ENCODE measurements at regions not wholly inside any gene's neighbourhood (a gene's known extent, or its start where the extent isn't known, plus 50 kb on each side); places are given as distances from the start of the nearest gene placed in this dataset.
A peak's percentile ranks its signal among the peaks of the same experiment; 100 is the strongest.
"Not testable (repeated sequence)": the region's sequence is repeated elsewhere in the genome, so short reads cannot be mapped to it uniquely, and the experiment has no call there.

DNA sequence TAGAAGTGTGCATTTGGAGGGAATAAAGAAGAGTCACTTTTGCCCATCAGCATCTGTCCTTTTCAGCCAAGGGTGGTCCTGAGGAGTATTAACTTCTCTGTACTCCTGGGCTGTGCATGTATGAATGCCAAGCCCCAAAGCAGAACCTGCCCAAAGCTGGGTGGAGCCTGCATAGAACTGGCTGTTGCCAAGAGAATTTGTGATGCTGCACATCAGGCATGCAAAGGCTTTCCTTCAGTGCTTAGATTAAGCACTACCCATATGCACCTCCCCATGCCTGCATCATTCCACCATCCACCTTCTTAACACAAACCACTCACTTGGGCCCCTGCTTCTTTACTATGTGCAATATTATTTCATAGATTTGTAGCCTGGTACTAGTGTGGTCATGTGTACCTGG lies 493.8 kb downstream of the KIF4B start:
- DNase-seq (ENCODE audit: low read depth), result no peak

GRCh38 chr5:155508673-155509072 lies 495.1 kb downstream of the KIF4B start:
- no peak for DNase-seq (ENCODE audit: low read depth)

- DNase-seq (ENCODE audit: low read depth), result no peak
Observed at GRCh38 chr5:155512329-155512728, 498.8 kb downstream of the KIF4B start.

GRCh38 chr5:155514105-155514563 lies 500.6 kb downstream of the KIF4B start:
- no peak for DNase-seq (ENCODE audit: low read depth)

- no peak for DNase-seq (ENCODE audit: low read depth)
Observed at GRCh38 chr5:155522540-155522939, 509.0 kb downstream of the KIF4B start.

- DNase-seq (ENCODE audit: low read depth), result peak; percentile 3
Observed at GRCh38 chr5:155529362-155529761, 515.8 kb downstream of the KIF4B start.

- DNase-seq (ENCODE audit: low read depth), result no peak
Observed at GRCh38 chr5:155530046-155530445, 516.5 kb downstream of the KIF4B start.

GRCh38 chr5:155532621-155533311 lies 519.2 kb downstream of the KIF4B start:
- no peak for DNase-seq (ENCODE audit: low read depth)

DNA sequence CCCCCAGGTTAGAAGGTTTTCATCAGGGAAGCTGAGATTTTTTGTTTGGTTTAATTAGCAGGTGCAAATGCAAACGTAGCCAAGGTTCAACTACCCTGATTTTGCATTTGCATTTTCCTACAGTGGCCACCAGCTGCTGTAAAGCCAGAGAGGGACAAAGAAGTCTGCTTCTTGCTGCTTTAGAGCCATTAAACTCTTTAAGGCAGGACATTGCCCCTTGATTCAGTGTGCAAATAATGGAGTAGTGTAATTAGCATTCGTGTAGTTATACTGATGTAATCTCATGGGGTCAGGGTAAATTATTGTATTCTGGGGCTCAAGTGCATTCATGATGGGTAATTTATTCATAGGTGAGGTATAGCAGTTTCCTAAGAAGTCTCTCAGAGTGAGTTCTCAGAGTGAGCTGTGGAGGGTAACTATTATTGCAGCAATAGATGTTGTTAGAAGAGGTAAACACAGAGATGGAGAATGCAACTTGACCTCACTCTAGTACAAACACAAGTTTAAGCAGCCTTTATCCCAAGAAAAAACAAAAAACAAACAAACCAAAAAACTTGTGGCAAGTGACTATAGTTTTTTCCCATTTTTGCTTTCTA lies 526.5 kb downstream of the KIF4B start:
- DNase-seq (ENCODE audit: low read depth), result no peak

DNA sequence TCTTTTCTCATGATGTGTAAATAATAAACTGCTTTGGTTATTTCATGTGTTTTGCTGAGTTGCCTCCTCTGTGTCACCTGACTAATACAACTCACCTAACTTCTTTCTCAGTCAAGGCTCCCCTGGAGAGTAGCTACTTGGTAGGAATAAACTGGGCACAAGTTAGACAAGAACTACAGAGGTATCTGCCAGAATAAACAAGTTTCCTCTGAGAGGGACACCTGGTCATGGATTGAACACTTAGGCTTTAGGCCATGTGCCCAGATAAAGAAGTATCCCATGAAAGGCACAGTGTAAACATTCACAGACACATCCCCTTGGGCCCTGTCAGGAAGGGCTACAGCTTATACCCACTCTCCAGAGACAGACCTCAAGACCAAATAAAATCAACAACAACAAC lies 532.5 kb downstream of the KIF4B start:
- DNase-seq (ENCODE audit: low read depth), result no peak

DNA sequence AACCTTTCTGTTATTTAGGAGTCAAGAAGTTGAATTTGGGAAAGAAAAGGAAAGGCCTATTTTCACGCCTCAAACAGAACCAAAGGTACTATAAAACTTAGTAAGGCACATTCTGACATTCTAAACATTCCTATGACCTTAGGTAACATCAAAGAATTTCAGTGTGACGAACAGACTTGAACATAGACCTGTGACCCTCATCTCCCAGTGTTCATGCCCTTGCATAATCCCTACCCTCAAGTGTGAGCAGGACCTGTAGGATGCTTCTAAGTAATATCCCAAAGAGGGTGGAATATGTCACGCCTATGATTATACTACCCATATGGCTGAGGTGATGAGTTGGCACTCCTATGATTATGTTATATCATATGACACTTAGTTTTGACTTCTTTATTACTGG lies 540.9 kb downstream of the KIF4B start:
- DNase-seq (ENCODE audit: low read depth), result no peak

- DNase-seq (ENCODE audit: low read depth), result no peak
Observed at GRCh38 chr5:155556222-155556621, 542.7 kb downstream of the KIF4B start.

GRCh38 chr5:155556700-155557099 lies 543.1 kb downstream of the KIF4B start:
- no peak for DNase-seq (ENCODE audit: low read depth)

- no peak for DNase-seq (ENCODE audit: low read depth)
Observed at GRCh38 chr5:155562158-155562557, 548.6 kb downstream of the KIF4B start.

- DNase-seq (ENCODE audit: low read depth), result peak; percentile 14
Observed at GRCh38 chr5:155564541-155564940, 551.0 kb downstream of the KIF4B start.

- no peak for DNase-seq (ENCODE audit: low read depth)
Observed at GRCh38 chr5:155575861-155576260, 562.3 kb downstream of the KIF4B start.

DNA sequence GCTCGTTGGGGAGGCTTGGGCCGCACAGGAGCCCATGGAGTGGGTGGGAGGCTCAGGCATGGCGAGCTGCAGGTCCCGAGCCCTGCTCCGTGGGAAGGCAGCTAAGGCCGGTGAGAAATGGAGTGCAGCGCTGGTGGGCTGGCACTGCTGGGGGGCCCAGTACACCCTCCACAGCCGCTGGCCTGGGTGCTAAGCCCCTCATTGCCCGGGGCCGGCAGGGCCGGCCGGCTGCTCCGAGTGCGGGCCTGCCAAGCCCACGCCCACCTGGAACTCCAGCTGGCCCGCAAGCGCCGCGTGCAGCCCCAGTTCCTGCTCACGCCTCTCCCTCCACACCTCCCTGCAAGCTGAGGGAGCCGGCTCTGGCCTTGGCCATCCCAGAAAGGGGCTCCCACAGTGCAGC lies 573.3 kb downstream of the KIF4B start:
- not testable (repeated sequence) for DNase-seq (ENCODE audit: low read depth)

- DNase-seq (ENCODE audit: low read depth), result no peak
Observed at GRCh38 chr5:155587458-155587857, 573.9 kb downstream of the KIF4B start.

- no peak for DNase-seq (ENCODE audit: low read depth)
Observed at GRCh38 chr5:155591273-155591672, 577.7 kb downstream of the KIF4B start.

- DNase-seq (ENCODE audit: low read depth), result no peak
Observed at GRCh38 chr5:155594270-155594669, 580.7 kb downstream of the KIF4B start.

GRCh38 chr5:155595791-155596190 lies 582.2 kb downstream of the KIF4B start:
- DNase-seq (ENCODE audit: low read depth), result no peak

GRCh38 chr5:155598552-155598951 lies 585.0 kb downstream of the KIF4B start:
- DNase-seq (ENCODE audit: low read depth), result no peak

GRCh38 chr5:155605920-155606319 lies 592.4 kb downstream of the KIF4B start:
- DNase-seq (ENCODE audit: low read depth), result no peak

All from RPMI7951 (cell line).